GM10266 (cell line): ENCODE measurements at regions not wholly inside any gene's neighbourhood (a gene's known extent, or its start where the extent isn't known, plus 50 kb on each side); places are given as distances from the start of the nearest gene placed in this dataset.

Source experiments
- DNase-seq: peaks from one replicate; pipeline ENCODE4 v3.0.0; 2012; ENCODE audit errors: extremely low spot score
- CTCF ChIP-seq: IDR thresholded peaks from 2 replicates; pipeline ENCODE4 v1.5.1; 2012; ENCODE audit warnings: mild to moderate bottlenecking, low read depth; ENCODE audit not compliant: control insufficient read depth, insufficient read depth; ENCODE audit errors: missing control alignments

GRCh38 chr1:8091691-8092090 lies 65.6 kb upstream of the ERRFI1 start:
- DNase-seq, result no peak
- no peak for TF ChIP-seq CTCF

- no peak for DNase-seq
- no peak for TF ChIP-seq CTCF
These were observed 64.2 kb upstream of the ERRFI1 start for GRCh38 chr1:8090241-8090702.

- no peak for TF ChIP-seq CTCF
- DNase-seq, result no peak
These were observed 63.6 kb upstream of the ERRFI1 start for GRCh38 chr1:8089535-8090228.

- DNase-seq, result no peak
These were observed 59.9 kb upstream of the ERRFI1 start for GRCh38 chr1:8086055-8086454.

GRCh38 chr1:8084913-8085312 lies 58.8 kb upstream of the ERRFI1 start:
- TF ChIP-seq CTCF, result no peak
- no peak for DNase-seq

More at GRCh38 chr1:8086055-8086454, 59.9 kb upstream of the ERRFI1 start:
- TF ChIP-seq CTCF, result no peak

GRCh38 chr1:8083739-8084484 lies 57.8 kb upstream of the ERRFI1 start:
- DNase-seq, result no peak
- TF ChIP-seq CTCF, result no peak

GRCh38 chr1:8082945-8083344 lies 56.8 kb upstream of the ERRFI1 start:
- DNase-seq, result no peak
- no peak for TF ChIP-seq CTCF
